ENCODE measurements at regions not wholly inside any gene's neighbourhood (a gene's known extent, or its start where the extent isn't known, plus 50 kb on each side); places are given as distances from the start of the nearest gene placed in this dataset.

DNA sequence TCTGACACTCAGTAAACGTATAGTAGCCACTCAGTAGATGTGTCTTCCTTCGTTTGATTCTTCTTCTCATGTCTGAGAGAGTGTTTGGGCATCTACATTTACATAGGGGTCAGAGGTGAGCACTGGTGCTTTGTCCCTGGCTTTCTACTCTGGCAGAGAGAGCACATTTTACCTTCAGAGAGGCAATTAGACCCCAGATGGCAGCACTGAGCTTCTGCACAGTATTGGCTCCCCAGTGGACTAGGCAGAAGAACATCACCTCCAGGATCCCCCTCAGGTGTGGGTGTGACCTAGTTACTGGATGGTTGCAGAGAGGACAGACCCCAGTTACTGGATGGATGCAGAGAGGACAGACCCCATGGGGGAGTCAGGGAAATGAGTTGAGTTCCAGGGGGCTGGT is 327.2 kb downstream of the DHX35 start:
- no peak for TF ChIP-seq EZH2phosphoT487 (IDR thresholded peaks at IDR 0.05; ENCODE audit: low read depth, severe bottlenecking, unreplicated experiment)
- TF ChIP-seq, protein P1, sequence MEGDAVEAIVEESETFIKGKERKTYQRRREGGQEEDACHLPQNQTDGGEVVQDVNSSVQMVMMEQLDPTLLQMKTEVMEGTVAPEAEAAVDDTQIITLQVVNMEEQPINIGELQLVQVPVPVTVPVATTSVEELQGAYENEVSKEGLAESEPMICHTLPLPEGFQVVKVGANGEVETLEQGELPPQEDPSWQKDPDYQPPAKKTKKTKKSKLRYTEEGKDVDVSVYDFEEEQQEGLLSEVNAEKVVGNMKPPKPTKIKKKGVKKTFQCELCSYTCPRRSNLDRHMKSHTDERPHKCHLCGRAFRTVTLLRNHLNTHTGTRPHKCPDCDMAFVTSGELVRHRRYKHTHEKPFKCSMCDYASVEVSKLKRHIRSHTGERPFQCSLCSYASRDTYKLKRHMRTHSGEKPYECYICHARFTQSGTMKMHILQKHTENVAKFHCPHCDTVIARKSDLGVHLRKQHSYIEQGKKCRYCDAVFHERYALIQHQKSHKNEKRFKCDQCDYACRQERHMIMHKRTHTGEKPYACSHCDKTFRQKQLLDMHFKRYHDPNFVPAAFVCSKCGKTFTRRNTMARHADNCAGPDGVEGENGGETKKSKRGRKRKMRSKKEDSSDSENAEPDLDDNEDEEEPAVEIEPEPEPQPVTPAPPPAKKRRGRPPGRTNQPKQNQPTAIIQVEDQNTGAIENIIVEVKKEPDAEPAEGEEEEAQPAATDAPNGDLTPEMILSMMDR (IDR thresholded peaks at IDR 0.05; ENCODE audit: poor library complexity), result peak; percentile 18
- no peak for TF ChIP-seq EZH2 (IDR thresholded peaks at IDR 0.05; ENCODE audit: borderline replicate concordance)
- Histone ChIP-seq H4K20me1 (ENCODE audit: insufficient read depth, poor library complexity, severe bottlenecking) (no peaks in the 10 kb centered on the region), H3K9me2 (replicated peaks; ENCODE audit: insufficient read depth) (no peaks in the 10 kb centered on the region), H3K4me1 (ENCODE audit: insufficient read depth) (no peaks in the 10 kb centered on the region), H3K4me2 (no peak overlapping the region), H3K27me3 (no peaks in the 10 kb centered on the region), H3K4me3 (no peak overlapping the region), H3K36me3 (replicated peaks; ENCODE audit: insufficient read depth, low read depth) (no peaks in the 10 kb centered on the region), H3K9me3 (ENCODE audit: low read depth) (no peaks in the 10 kb centered on the region), H3K27ac (no peak overlapping the region), H3K79me2 (no peaks in the 10 kb centered on the region), H2AFZ (no peak overlapping the region)
- peak; percentile 26 for DNase-seq (ENCODE audit: low spot score)
- WGBS (ENCODE audit: low lambda C conversion rate, missing lambda C conversion rate), result 73% methylated on average over 2 of the region's 2 CpGs

- H3K9me3 ChIP-seq (ENCODE audit: low read depth), result no peaks in the 10 kb centered on the region
- H3K4me2 ChIP-seq, result no peak overlapping the region
- no peak overlapping the region for H3K27ac ChIP-seq
- WGBS (ENCODE audit: low lambda C conversion rate, missing lambda C conversion rate), result 72% methylated on average over 4 of the region's 4 CpGs
- no peaks in the 10 kb centered on the region for H3K36me3 ChIP-seq (replicated peaks; ENCODE audit: insufficient read depth, low read depth)
- no peaks in the 10 kb centered on the region for H3K79me2 ChIP-seq
- no peak for DNase-seq (ENCODE audit: low spot score)
- H3K9me2 ChIP-seq (replicated peaks; ENCODE audit: insufficient read depth), result no peaks in the 10 kb centered on the region
- TF ChIP-seq, protein P1 (IDR thresholded peaks at IDR 0.05; ENCODE audit: poor library complexity), result no peak
- TF ChIP-seq EZH2phosphoT487 (IDR thresholded peaks at IDR 0.05; ENCODE audit: low read depth, severe bottlenecking, unreplicated experiment) (no peak), EZH2 (IDR thresholded peaks at IDR 0.05; ENCODE audit: borderline replicate concordance) (no peak)
- H3K4me1 ChIP-seq (ENCODE audit: insufficient read depth), result no peaks in the 10 kb centered on the region
- no peaks in the 10 kb centered on the region for H4K20me1 ChIP-seq (ENCODE audit: insufficient read depth, poor library complexity, severe bottlenecking)
- no peak overlapping the region for H2AFZ ChIP-seq
- H3K4me3 ChIP-seq, result no peak overlapping the region
- no peaks in the 10 kb centered on the region for H3K27me3 ChIP-seq
Observed at GRCh38 chr20:39283464-39283863, 321.3 kb downstream of the DHX35 start.

- Histone ChIP-seq H3K4me3 (no peak overlapping the region), H2AFZ (no peak overlapping the region), H3K4me1 (ENCODE audit: insufficient read depth) (no peaks in the 10 kb centered on the region), H3K79me2 (no peaks in the 10 kb centered on the region), H3K36me3 (replicated peaks; ENCODE audit: insufficient read depth, low read depth) (no peaks in the 10 kb centered on the region), H4K20me1 (ENCODE audit: insufficient read depth, poor library complexity, severe bottlenecking) (no peaks in the 10 kb centered on the region), H3K9me3 (ENCODE audit: low read depth) (no peaks in the 10 kb centered on the region), H3K4me2 (no peak overlapping the region), H3K27me3 (no peaks in the 10 kb centered on the region), H3K9me2 (replicated peaks; ENCODE audit: insufficient read depth) (no peaks in the 10 kb centered on the region), H3K27ac (no peak overlapping the region)
- 52% methylated on average over 10 of the region's 10 CpGs for WGBS (ENCODE audit: low lambda C conversion rate, missing lambda C conversion rate)
- DNase-seq (ENCODE audit: low spot score), result no peak
- TF ChIP-seq EZH2phosphoT487 (IDR thresholded peaks at IDR 0.05; ENCODE audit: low read depth, severe bottlenecking, unreplicated experiment), result no peak
- no peak for TF ChIP-seq EZH2 (IDR thresholded peaks at IDR 0.05; ENCODE audit: borderline replicate concordance)
- TF ChIP-seq, protein P1 (IDR thresholded peaks at IDR 0.05; ENCODE audit: poor library complexity), result no peak
Observed at GRCh38 chr20:39282619-39283092, 320.5 kb downstream of the DHX35 start.

GRCh38 chr20:39280875-39281274 is 318.7 kb downstream of the DHX35 start:
- no peak for TF ChIP-seq EZH2phosphoT487 (IDR thresholded peaks at IDR 0.05; ENCODE audit: low read depth, severe bottlenecking, unreplicated experiment)
- TF ChIP-seq, protein P1 (IDR thresholded peaks at IDR 0.05; ENCODE audit: poor library complexity), result no peak
- no peak for TF ChIP-seq EZH2 (IDR thresholded peaks at IDR 0.05; ENCODE audit: borderline replicate concordance)
- Histone ChIP-seq H3K79me2 (no peaks in the 10 kb centered on the region), H2AFZ (no peak overlapping the region), H3K27me3 (no peaks in the 10 kb centered on the region), H3K9me2 (replicated peaks; ENCODE audit: insufficient read depth) (no peaks in the 10 kb centered on the region), H3K4me3 (no peak overlapping the region), H4K20me1 (ENCODE audit: insufficient read depth, poor library complexity, severe bottlenecking) (no peaks in the 10 kb centered on the region), H3K36me3 (replicated peaks; ENCODE audit: insufficient read depth, low read depth) (no peaks in the 10 kb centered on the region), H3K4me2 (no peak overlapping the region), H3K9me3 (ENCODE audit: low read depth) (no peaks in the 10 kb centered on the region), H3K27ac (no peak overlapping the region), H3K4me1 (ENCODE audit: insufficient read depth) (no peaks in the 10 kb centered on the region)
- DNase-seq (ENCODE audit: low spot score), result no peak
- WGBS (ENCODE audit: low lambda C conversion rate, missing lambda C conversion rate), result 86% methylated on average over 3 of the region's 3 CpGs
